Stimulated activated CD8-positive, alpha-beta memory T cell treated with anti-CD3 and anti-CD28 coated beads, Interleukin-12 subunit alpha, Interleukin-12 subunit beta, amount 100 ng/mL, for 1 hour (primary cell): ENCODE measurements at regions not wholly inside any gene's neighbourhood (a gene's known extent, or its start where the extent isn't known, plus 50 kb on each side); places are given as distances from the start of the nearest gene placed in this dataset.

ENCODE experiments used
- DNase-seq: peaks from one replicate; pipeline ENCODE4 v3.0.0-alpha.2; 2020; ENCODE audit warnings: low read depth

DNA sequence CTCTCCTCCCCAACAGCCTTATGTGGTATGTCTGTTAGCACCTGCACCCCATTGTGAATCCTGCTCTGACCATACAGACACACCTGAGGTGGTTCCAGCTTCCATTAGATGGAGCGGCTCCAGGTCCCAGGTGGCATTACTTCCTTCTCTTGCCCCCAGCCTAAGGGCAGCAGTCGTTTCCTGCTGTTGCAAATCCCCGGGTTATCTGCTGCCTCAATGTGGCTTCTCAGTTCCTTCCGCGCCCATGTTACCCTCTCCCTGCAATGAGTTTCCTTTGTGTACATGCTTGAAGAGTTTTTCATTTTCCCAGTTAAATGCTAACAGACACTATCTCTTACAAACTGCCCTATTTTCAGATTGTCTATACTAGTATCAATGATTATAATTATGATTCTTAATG lies 62.8 kb upstream of the PRKCQ start:
- no peak for DNase-seq

DNA sequence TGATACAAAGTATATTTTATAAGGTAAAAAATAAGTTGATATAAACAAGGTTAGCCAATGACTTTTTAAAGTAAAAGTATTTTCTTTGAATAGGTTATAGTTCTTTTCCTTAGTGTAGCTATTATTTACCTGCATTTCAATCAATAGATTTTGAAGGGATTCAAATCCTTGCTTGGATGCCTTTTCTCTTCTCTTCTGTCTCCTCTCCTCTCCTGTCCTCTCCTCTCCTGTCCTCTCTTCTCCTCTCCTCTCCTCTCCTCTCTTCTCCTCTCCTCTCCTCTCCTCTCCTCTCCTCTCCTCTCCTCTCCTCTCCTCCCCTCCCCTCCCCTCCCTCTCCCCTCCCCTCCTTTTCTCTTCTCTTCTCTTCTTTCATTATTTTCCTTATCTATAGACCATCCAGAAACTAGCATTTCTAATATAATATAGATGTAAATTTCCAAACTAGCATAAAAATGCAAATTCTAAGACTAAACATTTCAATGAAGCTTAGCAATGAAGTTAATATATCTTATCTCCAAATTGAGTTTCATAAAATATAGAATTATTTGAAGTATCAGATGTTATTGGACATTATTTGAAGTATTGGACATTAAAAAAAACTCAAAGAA lies 60.5 kb upstream of the PRKCQ start:
- DNase-seq, result no peak

DNA sequence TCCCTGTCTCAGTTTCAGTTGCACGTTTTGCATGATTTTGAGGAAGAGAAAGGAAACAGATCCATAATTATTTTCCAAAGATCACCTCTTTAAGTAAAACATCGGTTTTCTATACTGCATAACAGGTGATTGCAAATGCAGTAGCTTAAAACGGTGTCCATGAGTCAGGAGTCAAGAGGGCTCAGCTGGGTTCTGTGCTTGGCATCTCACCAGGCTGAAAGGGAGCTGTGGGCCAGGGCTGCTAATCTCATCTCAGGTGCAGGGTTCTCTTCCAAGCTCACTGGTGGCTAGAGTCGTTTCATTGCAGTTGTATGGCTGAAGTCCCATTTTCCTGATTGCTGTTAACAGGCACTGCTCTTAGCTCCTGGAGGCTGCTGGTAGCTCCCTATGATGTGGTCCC lies 57.0 kb upstream of the PRKCQ start:
- no peak for DNase-seq

DNA sequence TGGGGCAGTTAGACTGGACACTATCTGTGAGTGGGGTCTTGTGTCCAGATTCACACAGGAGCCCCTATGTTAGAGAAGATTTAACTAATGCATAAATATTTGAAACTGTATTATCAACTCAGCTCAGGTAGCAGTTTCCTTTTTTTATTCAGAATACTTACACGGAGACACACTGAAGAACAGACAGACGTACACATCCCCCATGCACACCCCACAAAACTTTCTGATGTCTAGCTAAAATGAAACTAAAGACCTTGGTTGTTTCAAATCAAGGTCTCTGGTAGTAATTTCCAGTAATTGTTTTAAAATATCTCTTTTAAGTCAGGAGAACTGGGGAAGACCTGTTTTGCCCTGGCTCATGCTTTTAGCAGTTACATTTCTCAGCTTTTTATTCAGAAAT lies 55.7 kb upstream of the PRKCQ start:
- DNase-seq, result no peak
